GM21390 (cell line): ENCODE measurements at regions not wholly inside any gene's neighbourhood (a gene's known extent, or its start where the extent isn't known, plus 50 kb on each side); places are given as distances from the start of the nearest gene placed in this dataset.
A peak's percentile ranks its signal among the peaks of the same experiment; 100 is the strongest.

ENCODE experiments used
- ATAC-seq: cut with Tn5 transposase; IDR thresholded peaks from one replicate; pipeline ENCODE4 v1.9.1; 2021; ENCODE audit not compliant: unreplicated experiment

DNA sequence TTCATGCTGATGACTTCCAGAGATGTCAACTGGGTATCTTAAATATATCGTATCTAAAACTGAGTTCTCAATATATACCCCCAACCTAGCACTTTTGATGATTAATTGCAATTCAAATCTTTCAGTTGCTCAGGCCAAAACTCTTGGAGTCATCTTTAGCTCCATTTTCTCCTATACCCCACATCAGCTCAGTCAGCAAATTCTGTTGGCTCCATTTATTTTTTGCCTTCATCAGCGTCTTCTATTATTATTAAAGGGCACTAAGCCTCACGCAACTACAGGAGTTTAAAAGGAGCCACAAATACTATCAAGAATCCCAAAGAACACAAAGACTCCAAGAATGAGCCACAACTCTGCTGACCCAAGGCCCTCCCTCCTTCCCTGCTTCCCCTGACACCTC is 134.9 kb downstream of the KCTD12 start:
- no peak for ATAC-seq

DNA sequence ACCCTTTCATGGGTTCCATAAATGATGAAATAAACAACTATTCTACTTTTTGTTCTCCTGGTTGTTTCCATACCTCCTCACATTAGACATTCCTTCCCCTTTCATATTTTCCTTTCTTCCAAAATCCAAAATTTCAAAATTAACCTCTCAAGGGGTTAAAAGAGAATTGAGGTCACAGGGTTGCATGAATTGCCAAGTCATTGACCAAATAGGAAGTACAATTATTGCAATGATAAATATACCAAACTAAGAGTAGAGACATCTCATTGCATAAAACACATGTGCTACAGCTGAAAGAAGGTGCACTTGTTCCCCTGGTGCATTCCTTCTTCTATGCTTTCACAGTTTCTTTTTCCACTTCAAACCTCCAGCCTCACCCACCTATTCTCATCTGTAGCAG is 136.1 kb downstream of the KCTD12 start:
- ATAC-seq = no peak

DNA sequence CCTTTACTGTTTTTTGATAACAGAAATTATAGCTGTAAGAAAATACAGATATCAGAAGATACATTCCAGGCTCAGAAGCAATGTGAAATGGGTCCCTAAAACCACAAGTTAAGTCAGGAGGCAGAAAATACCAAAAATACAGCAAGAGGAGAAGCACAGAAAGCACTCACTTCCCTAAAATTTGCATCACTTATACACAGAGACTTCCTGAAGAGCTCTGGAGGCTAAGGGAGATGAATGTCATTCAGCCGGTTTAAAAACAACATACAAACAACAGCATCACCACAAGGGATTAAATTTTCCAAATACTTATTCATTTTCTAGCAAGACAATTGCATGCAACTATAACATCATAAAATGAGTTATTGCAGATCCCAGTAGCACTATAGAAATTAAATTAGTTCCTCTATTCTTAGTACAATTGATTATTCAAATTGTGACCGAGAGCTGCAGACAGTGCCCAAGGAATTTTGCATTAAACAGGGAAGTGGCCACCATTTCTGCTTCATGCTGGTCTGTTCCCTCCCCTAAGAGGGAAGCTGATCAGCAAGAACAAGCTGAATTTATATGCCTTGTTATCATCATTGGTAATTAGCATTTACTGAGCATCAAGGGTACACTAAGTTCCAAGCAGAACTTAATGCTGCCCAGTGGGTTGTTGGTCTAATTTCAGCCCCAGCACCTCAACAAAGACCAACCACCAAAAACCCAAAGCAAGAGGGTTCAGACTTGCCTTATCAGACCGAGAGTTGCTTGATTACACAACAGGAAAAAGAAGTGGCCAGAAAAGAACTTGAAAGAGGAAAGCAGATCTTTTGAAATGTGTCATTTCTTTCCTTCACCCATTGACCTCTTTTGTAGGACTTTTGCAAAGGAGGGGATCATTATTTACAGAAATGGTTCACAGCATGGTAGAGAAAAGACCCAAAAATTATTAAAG is 140.7 kb downstream of the KCTD12 start:
- ATAC-seq = peak; percentile 84

DNA sequence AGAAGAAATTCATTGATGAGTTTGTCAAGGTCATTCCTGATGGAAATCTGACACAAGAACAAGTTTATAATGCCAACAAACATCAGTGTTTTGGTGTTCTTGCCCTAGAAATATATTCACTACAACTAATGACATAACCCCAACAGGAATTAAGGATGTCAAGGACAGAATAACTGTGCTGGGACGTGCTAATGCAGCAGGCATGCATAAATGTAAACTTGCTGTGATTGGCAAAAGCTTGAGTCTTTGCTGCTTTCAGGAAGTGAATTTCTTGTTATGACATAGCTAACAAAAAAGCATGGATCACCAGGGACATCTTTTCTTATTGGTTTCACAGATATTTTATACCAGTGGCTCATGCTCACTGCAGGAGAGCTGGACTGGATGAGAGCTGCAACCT is 144.6 kb downstream of the KCTD12 start:
- ATAC-seq = no peak

DNA sequence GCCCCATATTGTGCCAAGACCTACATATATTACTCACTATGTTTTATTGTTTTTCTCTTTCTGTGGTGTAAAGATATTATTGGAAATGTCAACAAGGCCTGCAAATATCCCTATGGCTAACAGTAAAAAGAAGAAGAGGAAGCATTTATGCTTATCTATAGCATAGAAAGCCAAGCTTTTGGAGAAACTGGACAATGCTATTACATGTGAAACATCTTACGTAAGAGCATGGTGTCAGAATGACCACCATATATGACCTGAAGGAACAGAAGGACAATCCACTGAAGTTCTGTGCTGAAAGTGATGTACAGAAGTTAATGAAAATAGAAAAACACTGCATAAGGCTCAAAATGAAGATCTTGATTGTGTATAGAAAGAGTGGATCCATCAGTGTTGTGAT is 145.2 kb downstream of the KCTD12 start:
- no peak for ATAC-seq

DNA sequence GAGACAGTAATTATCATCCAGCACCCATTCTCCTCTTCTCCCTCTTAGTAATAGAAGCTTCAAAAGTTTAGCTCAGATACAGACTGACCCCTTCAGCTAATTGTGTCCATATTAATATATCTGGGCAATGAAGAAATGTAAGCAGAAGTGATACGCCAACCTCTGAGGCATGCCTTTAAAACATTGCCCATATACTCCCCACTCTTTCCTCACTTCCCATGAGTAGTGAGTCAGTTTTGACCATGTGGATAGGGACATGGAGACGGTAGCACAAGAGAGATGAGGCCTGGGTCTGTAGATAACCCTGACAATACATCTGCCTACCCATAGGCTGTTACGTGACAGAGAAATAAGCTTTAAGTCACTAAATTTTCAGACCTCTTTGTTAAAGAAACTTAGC is 147.6 kb downstream of the KCTD12 start:
- no peak for ATAC-seq

DNA sequence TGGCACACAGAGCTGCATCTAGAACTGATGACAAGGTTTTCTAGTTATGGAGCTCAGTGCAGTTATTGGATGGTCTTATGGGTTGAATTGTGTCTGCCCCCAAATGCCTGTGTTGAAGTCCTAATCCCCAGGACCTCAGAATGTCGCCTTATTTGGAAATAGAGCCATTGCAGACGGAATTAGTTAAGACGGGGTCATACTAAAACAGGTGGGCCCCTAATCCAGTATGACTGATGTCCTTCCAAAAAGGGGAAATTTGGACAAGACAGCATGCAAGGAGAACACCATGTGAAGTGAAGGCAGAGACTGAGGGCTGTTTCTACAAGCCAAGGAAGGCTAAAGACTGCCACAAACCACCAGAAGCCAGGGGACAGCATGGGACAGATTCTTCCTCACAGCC is 148.7 kb downstream of the KCTD12 start:
- ATAC-seq = no peak

DNA sequence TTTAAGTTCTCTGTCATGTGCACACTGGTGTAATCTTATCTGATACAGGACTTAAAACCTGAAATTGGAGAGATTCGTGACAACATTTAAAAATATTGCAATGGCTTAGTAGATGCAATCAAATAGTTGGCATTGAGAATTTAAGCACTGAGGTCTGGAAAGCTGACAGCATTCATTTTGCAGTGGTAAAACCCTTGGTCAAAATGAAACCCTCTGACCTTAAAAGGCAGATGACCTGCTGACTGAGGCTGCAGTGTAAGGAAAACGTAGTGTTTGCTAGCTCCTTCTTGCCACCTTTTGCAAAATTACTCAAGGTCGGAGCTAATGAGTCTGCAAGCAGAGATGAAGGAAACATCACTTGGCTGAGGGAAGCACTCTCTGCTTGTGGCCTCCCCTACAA is 150.6 kb downstream of the KCTD12 start:
- ATAC-seq = peak; percentile 48

DNA sequence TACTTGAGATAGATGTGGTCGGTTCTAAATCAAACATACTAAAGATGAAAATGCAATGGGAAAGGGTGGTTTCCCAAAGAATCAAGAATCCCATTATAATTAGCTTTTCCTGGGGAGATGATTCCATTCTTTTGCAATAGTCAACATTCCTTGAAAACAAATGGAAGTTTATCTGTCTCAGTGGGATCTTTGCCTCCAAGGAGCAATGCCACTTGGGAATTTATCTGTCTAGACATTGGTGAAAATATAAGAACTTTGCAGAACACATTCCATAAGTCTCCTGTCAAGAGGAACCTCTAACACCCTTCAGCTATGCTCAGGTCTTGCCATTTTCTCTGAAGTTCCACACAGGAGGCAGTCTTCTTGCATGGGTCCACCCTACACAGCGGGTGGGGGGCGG is 152.5 kb downstream of the KCTD12 start:
- ATAC-seq = no peak

DNA sequence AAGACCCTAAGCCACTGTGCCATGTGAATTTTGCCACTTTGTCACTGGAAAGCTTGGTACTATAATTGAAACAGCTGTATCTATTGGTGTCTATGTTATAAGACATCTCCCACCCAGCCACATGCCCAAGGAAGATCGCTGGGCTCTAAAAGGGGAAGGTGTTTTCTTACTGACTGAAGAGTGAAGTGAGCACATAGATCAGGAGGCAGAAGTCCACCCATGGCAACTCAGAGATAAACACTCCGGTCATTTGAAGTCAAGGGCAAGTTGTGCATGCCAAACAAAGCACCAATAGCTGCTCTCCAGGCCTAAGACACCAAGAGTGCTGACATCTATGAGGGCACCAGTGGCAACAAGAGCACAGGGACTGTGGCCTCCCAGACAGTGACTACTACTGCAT is 153.8 kb downstream of the KCTD12 start:
- no peak for ATAC-seq

DNA sequence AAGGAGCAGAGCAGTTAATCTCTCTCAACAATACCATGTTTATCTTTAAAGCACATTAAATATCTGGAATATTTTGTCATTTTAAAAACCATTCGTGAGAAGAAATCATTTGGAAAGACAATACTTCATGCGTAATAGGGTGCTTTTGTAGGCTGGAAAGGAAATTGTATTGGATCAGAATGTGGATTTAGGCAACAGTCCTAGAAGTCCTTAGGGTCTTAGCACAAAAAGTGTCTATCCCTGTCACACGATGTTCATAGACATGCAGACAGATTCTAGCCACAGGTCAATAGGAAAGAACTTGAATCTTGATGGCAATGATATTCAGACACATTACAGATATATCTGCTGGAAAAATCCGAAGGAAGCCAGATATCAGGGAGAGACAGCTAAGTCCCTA is 156.0 kb downstream of the KCTD12 start:
- ATAC-seq = no peak

DNA sequence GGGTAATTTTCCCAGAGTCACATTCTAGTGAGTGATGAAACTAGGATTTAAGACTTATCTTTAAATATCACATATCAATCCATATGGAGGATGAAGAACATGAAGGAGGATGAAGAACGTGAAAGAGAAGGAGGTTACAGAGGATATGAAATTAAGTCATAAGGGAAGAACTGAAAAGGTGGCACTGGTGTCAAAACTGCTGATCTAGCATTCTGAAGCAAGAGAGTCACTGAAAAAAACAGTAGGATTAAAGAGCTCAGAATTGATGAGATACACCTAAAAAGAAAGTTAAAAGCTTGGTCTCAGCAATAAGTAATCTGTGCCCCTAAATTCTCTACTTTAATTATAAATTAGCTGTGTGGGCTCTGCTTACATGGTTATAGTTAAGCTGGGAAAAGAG is 156.5 kb downstream of the KCTD12 start:
- ATAC-seq = no peak

DNA sequence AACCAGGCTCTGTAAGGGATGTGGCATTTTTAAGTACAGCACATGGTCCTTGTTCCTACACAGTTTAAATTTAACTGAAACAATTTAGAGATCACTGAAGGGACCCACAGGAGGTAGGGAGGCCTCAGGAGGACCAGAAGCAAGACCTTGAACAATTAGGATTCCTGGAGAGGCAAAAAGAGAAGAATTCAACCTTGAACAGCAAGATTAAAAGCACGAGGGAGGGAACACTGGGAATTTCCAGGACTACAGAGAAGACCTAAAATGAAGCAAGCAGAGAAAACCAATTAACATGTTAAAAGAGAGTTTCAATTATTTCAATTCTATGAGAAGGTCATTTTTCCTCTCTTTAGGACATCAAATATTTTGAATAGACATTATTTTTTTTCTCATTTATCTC is 160.3 kb downstream of the KCTD12 start:
- no peak for ATAC-seq

DNA sequence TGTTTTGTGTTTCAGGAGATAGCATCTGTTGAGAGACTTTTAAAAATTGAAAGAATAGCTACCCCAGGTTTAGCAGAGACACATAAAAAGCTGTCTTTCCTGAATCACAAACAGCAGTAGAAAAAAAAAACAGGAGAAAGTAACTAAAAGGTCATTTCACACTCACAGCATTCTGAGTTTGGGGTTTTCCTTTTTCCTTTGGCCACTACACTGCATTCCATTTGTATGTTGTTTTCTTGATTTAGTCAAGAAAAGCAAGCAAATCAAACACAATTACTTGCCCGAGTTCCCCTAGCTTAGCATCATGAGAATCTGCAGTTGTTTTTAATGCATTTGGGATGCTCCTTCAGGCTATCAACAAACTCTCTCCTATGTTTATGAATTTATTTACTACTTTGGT is 161.0 kb downstream of the KCTD12 start:
- ATAC-seq = no peak

DNA sequence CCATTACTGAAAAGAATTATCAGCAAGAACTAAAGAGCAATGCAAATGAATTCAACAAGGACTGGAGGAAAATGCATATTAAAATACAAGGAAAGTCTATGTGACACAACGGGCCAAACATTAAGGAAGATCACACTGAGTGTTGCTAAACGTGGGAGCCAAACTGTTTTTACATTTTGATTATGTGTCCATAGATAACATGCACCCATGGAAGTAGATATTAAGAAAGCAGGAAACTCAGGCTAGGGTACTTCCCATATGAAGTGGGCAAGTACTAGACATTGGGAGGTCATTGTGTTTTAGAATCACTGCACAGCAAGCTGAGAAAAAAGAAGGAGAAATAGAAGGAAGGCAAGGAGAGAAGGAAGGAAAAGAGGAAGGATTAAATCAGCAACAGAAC is 161.8 kb downstream of the KCTD12 start:
- no peak for ATAC-seq

DNA sequence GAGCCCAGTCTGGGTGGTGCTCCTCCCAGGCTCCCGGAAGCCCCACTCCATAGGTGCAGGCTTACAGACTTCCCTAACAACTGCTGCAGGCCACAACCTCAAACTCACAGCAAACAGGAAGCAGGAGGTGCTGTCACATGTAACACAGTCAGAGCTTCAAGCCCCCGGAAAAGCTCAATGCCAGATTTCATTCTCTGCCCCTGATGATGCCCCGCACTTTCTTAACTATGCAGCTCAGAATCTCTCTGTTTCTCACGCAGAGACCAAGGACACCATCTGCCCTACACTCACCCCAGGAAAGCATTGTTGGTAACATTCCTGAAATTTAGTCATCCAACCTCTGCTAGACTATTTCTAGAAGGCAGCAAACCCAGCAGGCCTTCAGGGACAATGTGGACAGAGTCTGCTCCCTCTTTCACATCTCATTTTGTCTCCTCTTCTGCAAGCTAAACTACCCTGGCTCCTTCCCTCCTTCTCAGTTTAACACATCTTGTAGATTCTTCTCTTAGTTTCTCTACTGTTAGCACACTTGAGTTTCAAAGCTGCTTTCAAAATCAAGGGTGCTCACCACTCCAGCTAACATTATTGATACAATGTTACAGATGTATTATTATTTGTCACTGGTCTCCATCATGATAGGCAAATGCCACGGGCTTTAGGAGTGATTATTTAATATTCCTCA is 162.5 kb downstream of the KCTD12 start:
- ATAC-seq = peak; percentile 65

DNA sequence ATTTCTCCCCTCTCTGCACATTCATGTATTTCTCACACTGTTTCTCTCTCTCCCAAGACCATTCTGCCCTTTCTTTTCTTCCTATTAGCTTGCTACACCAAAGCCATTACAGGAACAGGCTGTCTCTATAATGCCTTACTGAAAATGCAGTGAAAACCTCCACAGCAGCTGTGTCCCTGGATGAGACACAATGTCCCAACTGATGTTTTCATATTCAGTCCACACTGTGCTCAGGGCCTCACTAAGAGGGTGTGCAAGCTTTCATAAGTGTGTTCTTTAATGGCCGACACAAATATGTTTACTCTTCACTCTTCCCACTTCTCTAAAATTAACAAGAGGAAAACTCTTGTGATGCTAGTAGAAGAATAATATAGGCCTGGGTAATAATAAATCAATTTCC is 163.4 kb downstream of the KCTD12 start:
- no peak for ATAC-seq

DNA sequence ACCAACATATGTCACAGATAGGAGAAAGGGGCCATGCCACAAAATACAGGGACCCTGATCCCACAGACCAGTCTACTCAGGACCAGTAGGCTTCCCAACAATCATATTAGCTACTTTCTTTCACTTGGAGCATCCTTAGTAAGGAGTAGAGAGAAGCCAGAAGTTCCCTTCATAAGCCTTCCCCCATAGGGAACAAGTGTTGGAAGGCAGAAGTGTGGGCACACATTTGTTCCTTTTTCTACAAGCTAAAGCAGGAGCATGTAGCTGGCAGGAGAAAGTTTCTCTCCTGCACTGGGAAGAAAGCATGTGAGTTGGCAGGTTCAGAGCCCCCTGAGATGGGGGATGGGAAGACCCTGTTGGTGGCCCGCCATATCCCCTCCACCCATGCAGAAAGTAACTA is 165.4 kb downstream of the KCTD12 start:
- no peak for ATAC-seq

DNA sequence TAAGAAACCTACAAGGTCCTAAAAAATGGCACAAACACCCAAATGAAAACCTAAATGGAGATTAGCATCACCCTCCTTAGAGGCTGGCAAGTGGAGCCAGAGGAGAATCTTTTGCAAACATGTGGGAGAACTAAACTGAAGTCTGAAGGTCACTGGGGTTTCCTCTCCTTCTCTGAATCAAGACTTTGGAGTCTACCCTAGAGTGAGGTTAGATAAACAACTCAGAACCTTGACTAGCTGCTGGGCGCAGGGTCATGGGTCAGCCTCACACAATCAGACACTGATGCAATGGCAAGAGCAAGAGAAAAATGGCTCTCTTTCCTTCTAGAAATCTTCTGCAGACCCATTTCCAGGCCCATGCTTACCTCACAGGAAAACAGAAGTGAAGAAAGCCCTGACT is 165.8 kb downstream of the KCTD12 start:
- no peak for ATAC-seq

DNA sequence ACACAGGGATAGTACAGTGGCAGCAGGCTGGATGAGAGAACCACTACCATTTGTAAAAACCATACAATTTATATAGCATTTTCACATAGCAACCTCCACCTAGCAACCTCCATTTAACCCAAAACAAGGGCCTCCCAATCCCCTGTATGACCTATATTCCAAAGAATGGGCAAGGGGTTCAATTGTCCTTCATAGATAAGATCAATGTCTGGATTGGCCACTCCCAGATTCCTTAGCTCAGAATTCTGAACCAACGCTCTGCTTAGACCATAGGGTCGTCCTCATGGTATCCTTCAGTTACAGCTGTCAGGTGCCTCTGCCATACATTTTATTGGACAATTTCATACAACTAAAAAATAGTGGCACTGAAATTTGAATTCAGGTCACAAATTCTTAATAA is 166.2 kb downstream of the KCTD12 start:
- no peak for ATAC-seq

DNA sequence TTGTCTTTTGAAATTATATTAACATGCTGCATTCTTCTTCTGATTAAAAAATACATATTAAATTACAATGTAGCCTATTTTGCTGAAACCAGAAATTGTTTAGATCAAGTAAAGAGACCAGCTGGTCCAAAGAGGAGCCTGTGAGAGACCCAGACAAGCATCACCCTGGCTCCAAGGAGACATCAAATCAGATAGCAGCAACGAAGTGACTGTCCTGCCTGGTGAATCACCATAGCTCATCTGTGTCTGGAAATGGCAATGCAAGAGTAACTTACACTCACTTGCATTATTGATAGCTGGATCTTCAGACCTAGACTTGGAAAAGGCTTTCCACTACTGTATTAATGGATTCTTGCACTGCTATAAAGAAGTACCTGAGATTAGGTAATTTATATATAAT is 169.1 kb downstream of the KCTD12 start:
- ATAC-seq = no peak

DNA sequence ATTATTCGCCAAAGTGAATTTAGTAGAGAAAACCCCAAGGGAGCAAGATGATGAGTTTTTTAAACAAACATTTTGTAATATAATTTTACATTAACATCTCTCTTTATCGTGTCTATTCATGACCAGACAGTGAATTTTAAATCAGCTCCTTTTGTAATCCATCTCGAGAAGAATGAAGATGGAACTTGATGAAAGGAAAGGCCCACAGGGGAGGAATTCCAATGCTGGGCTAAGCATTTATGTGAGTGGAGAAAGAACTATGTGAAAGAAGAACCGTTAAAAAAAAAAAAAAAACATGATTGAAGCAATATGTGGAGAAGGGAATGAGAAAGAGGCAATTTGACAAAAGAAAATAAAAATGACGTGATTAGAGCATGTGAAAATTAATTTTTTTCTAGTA is 170.6 kb downstream of the KCTD12 start:
- no peak for ATAC-seq

DNA sequence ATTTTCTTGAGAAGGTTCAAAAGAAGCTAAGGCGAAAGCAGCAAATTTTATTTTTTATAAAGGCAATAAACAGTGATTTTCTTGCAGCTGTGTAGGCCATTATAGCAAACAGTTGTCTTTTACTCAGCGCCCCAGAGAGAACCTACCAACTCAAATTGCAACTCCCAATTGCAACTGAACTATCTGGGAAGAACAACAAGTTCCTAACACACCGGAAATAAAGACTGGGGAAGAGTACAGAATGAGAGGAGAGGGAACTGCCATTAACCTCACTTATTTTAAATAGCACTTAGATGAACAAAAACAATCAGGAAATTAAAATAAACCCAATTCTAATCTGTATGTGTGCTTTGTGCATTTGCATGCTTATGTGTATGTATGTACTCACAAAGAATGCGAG is 171.1 kb downstream of the KCTD12 start:
- no peak for ATAC-seq
